ENCODE measurements at regions not wholly inside any gene's neighbourhood (a gene's known extent, or its start where the extent isn't known, plus 50 kb on each side); places are given as distances from the start of the nearest gene placed in this dataset.

DNA sequence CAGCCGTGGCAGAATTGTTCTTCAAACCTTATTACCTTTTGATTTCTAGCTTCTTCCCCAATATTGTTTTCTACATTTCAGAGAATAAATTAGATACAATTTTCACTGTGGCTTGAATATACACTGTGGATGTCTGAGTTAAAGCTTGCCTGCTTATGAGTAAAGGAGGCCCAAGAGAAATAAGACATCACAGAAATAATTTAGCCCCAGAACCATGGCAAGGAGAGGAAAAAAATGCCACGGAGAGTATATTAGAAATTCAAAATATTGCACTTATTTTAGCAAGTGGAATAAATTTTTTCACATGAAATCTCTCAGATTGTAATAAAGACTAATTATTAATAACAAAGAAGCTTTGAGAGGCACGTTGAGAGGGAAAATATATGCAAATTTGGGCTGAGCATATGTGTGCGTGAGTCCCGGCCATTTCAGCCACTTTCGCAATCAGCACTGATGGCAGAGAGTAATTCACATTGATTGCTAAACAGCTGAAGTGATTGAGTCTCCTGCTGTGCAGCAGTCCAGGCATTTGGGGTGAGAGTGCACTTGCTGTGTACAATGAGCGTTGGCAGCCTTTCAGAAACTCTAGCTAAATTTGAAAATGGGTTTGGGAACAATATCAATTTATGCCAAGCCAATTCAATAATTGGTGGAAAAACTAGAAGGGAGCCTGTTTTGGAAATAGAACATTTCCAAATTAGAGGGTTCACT, 596.0 kb downstream of the EPM2A start:
- TF ChIP-seq, protein P1, sequence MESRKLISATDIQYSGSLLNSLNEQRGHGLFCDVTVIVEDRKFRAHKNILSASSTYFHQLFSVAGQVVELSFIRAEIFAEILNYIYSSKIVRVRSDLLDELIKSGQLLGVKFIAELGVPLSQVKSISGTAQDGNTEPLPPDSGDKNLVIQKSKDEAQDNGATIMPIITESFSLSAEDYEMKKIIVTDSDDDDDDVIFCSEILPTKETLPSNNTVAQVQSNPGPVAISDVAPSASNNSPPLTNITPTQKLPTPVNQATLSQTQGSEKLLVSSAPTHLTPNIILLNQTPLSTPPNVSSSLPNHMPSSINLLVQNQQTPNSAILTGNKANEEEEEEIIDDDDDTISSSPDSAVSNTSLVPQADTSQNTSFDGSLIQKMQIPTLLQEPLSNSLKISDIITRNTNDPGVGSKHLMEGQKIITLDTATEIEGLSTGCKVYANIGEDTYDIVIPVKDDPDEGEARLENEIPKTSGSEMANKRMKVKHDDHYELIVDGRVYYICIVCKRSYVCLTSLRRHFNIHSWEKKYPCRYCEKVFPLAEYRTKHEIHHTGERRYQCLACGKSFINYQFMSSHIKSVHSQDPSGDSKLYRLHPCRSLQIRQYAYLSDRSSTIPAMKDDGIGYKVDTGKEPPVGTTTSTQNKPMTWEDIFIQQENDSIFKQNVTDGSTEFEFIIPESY (IDR thresholded peaks at IDR 0.05), result peak; percentile 91
- TF ChIP-seq, protein P2, sequence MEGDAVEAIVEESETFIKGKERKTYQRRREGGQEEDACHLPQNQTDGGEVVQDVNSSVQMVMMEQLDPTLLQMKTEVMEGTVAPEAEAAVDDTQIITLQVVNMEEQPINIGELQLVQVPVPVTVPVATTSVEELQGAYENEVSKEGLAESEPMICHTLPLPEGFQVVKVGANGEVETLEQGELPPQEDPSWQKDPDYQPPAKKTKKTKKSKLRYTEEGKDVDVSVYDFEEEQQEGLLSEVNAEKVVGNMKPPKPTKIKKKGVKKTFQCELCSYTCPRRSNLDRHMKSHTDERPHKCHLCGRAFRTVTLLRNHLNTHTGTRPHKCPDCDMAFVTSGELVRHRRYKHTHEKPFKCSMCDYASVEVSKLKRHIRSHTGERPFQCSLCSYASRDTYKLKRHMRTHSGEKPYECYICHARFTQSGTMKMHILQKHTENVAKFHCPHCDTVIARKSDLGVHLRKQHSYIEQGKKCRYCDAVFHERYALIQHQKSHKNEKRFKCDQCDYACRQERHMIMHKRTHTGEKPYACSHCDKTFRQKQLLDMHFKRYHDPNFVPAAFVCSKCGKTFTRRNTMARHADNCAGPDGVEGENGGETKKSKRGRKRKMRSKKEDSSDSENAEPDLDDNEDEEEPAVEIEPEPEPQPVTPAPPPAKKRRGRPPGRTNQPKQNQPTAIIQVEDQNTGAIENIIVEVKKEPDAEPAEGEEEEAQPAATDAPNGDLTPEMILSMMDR (IDR thresholded peaks at IDR 0.05; ENCODE audit: low read depth, low read length, missing input control), result no peak
- TF ChIP-seq GABPA (IDR thresholded peaks at IDR 0.05 in 1 of 2, conservative IDR thresholded peaks at IDR 0.05 in 1 of 2) (no peak), EGR1 (IDR thresholded peaks at IDR 0.05; ENCODE audit: low read depth in 2 of 2) (peak in 1 of 2 donors; percentile 12), JUND (IDR thresholded peaks at IDR 0.05) (peak; percentile 32 to 62), RAD21 (IDR thresholded peaks at IDR 0.05) (peak; percentile 65 to 77), YY1 (IDR thresholded peaks at IDR 0.05) (peak; percentile 94), SP1 (IDR thresholded peaks at IDR 0.05) (peak; percentile 65)
- TF ChIP-seq, protein P3, sequence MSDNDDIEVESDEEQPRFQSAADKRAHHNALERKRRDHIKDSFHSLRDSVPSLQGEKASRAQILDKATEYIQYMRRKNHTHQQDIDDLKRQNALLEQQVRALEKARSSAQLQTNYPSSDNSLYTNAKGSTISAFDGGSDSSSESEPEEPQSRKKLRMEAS (IDR thresholded peaks at IDR 0.05), result peak; percentile 67
- TF ChIP-seq, protein P4, sequence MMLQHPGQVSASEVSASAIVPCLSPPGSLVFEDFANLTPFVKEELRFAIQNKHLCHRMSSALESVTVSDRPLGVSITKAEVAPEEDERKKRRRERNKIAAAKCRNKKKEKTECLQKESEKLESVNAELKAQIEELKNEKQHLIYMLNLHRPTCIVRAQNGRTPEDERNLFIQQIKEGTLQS (IDR thresholded peaks at IDR 0.05), result no peak
- TF ChIP-seq, protein P5, sequence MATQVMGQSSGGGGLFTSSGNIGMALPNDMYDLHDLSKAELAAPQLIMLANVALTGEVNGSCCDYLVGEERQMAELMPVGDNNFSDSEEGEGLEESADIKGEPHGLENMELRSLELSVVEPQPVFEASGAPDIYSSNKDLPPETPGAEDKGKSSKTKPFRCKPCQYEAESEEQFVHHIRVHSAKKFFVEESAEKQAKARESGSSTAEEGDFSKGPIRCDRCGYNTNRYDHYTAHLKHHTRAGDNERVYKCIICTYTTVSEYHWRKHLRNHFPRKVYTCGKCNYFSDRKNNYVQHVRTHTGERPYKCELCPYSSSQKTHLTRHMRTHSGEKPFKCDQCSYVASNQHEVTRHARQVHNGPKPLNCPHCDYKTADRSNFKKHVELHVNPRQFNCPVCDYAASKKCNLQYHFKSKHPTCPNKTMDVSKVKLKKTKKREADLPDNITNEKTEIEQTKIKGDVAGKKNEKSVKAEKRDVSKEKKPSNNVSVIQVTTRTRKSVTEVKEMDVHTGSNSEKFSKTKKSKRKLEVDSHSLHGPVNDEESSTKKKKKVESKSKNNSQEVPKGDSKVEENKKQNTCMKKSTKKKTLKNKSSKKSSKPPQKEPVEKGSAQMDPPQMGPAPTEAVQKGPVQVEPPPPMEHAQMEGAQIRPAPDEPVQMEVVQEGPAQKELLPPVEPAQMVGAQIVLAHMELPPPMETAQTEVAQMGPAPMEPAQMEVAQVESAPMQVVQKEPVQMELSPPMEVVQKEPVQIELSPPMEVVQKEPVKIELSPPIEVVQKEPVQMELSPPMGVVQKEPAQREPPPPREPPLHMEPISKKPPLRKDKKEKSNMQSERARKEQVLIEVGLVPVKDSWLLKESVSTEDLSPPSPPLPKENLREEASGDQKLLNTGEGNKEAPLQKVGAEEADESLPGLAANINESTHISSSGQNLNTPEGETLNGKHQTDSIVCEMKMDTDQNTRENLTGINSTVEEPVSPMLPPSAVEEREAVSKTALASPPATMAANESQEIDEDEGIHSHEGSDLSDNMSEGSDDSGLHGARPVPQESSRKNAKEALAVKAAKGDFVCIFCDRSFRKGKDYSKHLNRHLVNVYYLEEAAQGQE (IDR thresholded peaks at IDR 0.05), result peak; percentile 69

Measured in liver (tissue), 3 donors.